H1 (cell line): ENCODE measurements at regions not wholly inside any gene's neighbourhood (a gene's known extent, or its start where the extent isn't known, plus 50 kb on each side); places are given as distances from the start of the nearest gene placed in this dataset.

Experiments
- TF ChIP-seq, protein P1 (sequence below): IDR thresholded peaks from 2 replicates; pipeline ENCODE4 v1.6.1; 2012; ENCODE audit warnings: low read length, inconsistent platforms

DNA sequence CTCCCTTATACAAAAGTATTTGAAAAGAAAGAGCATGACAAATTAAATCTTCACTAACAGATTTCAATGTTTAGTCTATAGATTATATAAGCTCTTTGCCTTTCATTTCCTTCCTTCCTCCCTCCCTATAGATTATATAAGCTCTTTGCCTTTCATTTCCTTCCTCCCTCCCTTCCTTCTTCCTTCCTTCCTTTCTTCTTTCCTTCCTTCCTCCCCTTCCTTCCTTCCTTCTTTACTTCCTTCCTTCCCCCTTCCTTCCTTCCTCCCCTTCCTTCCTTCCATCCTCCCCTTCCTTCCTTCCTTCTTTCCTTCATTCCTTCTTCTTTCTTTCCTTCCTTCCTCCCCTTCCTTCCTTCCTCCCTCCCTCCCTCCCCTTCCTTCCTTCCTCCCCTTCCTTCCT lies 209.8 kb upstream of the CBLB start (continued):
- TF ChIP-seq, protein P1, sequence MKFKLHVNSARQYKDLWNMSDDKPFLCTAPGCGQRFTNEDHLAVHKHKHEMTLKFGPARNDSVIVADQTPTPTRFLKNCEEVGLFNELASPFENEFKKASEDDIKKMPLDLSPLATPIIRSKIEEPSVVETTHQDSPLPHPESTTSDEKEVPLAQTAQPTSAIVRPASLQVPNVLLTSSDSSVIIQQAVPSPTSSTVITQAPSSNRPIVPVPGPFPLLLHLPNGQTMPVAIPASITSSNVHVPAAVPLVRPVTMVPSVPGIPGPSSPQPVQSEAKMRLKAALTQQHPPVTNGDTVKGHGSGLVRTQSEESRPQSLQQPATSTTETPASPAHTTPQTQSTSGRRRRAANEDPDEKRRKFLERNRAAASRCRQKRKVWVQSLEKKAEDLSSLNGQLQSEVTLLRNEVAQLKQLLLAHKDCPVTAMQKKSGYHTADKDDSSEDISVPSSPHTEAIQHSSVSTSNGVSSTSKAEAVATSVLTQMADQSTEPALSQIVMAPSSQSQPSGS = no peak
